Putamen (tissue), 1 donor: ENCODE measurements at regions not wholly inside any gene's neighbourhood (a gene's known extent, or its start where the extent isn't known, plus 50 kb on each side); places are given as distances from the start of the nearest gene placed in this dataset.
"Not testable (repeated sequence)": the region's sequence is repeated elsewhere in the genome, so short reads cannot be mapped to it uniquely, and the experiment has no call there.

ENCODE experiments used
- DNase-seq: peaks from one replicate; pipeline ENCODE4 v3.0.0-alpha.2; 2016; ENCODE audit warnings: low spot score

DNA sequence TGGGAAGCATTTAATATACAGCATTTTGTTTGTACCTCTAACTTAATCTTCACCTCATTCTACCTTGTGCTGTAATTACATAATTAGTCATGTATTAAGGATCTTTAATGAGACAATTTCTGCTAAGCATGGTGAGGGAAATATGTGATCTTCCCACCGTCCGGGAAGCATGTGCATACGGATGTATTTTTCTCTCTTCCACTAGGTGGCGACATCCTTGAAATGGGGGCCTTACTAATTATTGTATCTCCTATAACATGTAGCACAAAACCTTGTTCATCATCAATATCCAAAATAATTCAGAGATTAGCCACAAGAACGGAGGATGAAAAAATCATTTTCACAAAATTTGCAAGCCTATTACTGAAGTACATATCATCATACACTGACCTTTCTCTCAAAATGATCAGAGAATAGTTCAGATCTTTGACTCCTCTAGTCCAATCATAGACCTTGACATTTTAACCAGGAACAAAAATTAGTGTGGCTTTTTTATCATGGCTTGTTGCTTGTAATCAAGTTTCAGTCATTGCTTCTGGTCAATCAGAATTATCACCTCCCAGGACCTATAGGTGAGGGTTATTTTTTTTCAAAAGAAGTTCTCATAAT lies 148.9 kb upstream of the GBE1 start:
- no peak for DNase-seq

DNA sequence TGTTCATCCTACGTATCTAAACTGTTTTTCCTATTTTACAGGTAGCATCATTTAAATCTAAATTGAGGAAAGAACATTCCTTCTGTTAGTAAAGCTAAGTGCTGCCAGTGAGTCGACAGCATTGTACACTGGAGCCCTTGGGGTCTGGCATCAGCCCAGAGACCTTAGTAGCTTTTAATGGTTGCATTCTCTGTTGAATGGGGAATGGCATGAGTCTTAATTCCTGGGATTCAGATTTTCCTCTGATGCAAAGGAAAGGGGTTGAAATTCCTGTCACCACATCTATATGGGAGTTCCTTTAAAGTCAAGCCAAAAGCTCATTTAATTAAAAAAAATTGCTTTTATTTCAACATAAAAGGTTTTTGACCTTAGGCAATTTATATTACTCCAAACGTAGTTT lies 148.4 kb upstream of the GBE1 start:
- DNase-seq = no peak

DNA sequence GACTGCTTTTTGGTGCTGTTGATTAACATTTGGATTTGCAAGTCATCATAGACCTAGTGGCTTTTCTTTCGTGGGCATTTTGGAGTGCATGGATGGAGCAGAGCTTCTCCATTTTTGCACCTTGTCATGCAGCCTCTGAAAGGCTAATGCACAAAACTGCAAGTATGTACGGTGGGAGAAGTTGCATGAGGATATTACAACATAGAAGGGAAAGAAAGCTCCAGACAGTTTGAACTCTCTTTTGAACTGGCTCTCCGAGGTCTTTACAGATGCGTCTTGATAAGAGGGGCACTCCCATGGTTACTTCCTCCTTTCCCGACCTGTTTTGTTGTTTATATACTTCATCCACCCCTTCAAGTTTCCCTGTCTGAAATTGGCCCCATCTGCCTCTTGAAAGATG lies 147.1 kb upstream of the GBE1 start:
- DNase-seq = no peak

DNA sequence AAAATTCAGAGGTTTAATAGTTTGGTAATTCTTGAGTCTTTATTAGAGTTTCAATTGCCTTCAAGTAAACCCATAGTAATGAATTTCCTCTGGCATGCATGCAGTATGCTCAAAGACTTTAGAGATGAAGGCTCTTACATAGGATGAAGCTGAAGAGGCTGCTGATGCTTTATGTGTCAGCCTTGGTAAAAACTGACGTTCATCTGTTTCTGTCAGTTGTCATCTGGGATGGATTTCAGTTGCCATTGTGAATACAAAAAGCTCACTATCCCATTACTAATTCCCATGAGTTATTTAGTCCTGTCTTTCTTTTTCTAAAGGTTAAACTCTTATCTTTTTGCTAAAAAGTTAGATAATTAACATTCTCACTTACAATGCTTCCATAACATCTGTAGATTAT lies 136.9 kb upstream of the GBE1 start:
- no peak for DNase-seq

DNA sequence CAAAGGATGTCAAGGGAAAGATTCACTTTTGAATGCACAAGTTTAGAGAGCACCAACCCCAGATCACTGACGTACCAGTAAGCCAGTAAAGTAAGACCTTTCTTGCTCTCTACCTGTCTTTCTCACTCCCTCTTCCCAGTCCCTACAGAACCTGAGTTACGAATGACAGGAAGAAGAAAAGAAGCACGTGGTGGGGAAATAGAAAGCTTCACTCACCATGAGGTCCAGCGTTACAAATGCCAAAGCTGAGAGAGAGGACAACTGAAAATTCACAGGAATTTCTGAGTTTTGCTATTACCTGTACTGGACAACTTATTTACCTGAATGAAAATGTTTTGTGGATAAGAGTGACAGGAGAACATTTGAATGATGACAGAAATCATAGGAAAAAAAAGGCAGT lies 133.2 kb upstream of the GBE1 start:
- DNase-seq = no peak

DNA sequence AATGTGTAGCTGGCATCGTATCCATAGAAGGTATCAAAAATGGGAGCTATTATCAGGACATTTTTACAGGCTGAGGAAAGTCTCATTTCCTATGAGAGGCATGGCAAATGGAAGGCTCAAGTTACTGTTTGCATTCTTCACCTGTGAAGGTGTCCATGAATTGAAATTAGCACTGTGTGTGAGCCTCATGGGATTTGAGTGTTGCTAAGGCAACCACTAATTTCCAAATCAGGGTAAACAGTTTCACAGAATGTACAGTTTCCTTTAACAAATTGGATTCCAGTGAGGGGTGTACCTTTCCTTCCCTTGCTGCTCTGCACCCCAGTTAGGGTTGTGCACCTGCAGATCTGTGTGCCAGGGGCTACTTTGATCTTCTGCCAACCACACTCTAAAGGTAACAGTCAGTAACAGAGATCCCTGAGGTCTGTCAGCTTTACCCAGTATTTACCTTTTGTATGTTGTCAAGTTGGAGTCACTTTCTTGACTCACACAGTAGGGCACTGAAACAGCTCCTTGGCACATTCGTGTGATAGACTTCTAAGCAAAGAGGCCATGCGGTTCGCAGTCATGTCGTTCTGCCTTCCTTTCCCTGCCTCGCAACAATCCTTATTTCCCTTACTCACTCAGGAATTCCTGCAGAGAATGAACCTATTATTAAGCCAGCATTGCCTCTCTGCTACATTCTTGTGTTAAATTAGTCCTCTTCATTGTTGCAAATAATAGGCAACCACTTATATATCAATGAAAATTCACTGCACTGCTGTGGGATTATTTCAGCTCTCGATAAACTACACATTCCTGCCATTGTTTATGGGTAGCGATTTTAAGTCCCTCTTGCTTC lies 129.8 kb upstream of the GBE1 start:
- DNase-seq = no peak

DNA sequence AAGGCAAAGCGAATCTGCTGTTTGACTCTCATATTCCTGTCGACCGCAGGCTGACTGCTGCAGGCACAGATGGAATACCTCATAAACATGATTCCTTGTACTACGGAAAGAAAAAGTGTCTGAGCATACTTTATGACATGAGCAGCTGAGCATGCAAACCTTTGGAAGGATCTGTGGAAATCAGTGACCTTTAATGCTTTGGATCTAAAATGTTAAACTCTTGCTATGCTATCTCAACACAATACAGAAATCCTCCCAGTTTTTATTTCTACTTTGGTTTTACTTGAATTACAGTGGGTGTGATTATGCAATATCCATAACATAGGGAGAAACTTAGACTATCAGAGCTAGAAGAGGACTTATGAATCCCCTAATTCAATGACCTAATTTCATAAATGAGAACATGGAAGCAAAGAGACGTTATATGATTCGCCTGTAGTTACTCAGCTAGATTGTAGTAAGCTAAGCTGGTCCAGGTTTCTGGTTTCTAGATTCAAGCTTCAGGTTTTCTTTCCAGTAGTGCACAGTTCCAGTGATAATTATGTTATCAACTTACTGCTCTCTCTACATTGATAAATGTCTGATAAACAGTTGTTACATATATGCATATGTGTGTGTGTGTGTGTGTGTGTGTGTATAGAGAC lies 127.6 kb upstream of the GBE1 start:
- no peak for DNase-seq

DNA sequence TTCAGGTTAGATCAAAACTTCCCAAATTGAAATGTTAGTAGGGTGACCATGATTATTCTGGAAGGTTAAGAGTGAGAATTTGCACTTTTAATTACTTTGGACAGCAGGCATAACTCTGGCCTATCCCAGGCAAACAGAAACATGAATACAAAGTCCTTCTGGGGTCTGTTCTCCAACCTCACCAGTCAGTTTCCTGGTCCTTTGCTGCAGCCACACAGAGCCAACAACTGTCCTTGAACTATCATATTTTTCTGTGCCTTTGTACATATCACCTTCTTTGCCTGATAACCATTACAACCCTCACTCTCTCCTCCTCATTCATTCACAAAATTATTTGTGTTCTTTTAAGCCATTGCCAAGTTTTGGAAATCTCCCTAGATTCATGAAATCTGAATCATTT lies 126.0 kb upstream of the GBE1 start:
- no peak for DNase-seq

DNA sequence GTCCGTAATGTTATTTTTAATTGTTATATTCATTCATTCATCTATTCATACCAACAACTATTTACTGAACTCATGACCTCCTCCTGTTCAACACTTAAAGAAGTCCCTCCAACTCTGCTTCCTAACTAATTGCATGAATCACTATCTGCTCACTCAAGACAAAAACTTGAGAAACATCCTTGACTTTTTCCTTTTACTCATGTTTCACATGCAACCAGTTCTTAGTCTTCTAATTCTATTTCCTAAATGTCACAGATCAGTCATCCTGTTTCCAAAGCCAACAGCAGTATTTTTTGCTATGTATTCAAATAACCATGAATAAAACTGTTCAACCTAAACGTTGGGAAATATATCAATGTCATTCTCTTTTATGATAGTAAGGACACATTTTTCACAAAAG lies 124.6 kb upstream of the GBE1 start:
- no peak for DNase-seq

DNA sequence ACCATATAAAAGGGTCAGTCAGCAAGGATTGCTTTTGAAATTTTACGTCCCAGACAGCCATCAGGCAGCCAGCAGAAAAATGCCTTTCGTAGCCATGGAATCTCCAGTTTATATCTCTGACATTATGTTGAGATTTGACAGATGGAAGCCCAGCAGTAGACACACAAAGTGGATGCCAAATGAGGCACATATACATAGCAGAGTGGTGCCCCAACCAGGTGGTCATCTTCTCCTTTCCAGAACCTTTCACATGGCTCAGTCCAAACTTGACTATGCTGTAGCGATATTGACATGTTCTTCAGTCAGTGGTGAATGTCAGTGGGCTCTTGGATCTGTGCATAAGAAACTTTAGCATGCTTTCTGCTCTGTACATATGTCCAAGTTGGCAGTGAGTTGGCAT lies 123.3 kb upstream of the GBE1 start:
- DNase-seq = no peak

DNA sequence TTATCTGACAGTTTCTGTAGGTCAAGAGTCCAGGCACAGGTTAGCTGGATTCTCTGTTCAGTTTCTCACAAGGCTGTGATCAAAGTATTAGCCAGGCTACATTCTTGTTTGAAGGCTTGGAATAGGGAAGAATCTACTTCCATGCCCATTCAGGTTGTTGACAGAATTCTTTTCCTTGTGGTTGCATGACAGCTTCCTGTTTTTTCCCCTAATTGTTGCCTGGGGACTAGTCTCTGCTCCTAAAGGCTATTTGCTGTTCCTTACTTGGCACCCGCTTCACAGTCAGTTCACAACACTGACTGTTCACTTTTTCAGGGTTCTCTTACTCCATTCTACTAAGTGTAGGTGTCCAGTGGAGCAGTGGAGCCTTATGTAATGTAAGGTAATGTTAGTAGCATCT lies 115.4 kb upstream of the GBE1 start:
- no peak for DNase-seq

DNA sequence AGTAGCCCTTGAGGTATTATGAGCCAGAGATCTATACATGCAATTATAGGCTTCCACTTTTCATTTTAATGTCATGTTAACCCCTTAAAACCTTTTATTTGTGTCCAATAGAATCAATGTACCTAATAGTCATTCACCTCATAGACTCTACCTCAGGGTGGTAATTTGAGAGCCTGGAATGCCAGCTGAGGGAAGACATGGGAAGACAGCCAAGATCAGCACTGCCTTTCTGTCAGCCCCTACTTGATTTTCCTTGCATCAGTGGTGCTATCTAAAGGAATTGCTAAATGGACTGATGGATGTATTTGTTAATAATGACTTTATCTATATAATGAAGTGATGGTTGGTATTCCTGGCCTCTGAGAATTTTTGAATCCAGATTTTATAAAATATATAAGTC lies 113.3 kb upstream of the GBE1 start:
- DNase-seq = no peak

DNA sequence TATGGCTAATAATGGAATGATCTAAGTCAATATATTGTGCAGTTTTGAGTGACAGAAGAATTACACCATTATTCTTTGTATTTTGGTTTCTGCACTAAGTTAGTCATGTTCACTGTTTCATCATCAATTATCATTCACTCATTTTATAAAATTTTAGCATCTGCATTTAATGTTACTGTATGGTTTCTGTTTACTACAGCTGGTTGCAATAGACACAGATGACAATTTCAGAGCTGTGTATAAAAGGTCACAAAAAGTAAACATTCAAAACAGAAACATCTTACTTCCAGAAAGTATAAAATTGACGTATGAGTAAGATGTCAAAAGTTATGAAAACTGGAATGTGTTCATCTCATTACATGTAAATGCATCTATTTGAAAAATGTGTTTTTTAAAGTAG lies 111.1 kb upstream of the GBE1 start:
- no peak for DNase-seq

DNA sequence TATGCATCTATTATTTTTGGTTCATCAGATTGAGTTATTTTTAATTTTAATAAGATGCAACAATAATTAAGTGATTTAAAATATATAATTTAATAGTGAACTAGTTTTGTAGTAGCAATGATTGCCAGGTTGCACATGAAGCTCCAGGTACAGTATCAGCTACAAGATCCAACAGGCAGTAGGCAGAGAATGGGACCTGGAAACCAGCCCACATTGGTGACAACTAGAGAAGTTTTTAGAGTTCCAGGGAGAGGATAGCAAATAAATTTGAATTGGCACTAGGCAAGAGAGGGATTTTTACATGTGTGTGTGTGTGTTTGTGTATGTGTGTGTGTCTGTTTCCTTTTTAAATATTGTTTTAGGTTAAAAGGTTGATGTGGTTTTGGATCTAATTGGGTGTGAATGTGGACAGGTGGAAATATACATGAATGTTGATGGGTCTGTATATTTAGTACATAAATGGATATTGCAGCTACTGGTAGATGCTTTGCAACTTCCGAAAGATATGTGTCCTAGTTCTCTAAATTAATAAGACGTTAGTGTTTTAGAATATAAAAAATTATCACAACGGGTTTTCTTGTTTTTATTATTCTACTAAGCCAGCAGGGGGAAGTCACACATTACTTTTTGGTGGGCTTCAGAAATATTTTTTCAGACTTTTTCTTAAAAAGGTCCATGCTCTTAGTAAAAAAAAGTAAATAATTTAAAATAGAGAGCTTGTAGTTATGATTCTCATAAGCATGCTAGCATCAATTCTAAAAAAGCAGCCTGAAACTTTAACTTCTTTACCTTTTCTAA lies 110.1 kb upstream of the GBE1 start:
- no peak for DNase-seq

DNA sequence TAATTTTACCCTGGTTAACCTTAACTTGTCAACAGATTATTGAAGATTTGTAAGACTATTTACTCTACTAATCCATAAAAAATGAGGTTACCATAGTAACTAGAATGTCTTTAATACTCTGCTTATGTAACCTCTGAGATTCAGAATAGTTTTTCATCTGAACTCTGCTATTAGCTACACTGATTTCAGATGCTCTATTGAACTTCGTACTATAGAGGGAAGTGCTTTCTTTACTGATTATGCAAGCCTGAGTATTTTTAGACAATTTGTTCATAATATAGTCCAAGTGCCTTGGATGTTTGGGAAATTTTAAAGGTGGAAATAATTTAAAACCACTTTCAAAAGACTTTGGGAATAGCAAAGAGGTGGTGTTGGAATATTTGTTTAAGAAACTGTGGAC lies 107.9 kb upstream of the GBE1 start:
- DNase-seq = peak; percentile 10

DNA sequence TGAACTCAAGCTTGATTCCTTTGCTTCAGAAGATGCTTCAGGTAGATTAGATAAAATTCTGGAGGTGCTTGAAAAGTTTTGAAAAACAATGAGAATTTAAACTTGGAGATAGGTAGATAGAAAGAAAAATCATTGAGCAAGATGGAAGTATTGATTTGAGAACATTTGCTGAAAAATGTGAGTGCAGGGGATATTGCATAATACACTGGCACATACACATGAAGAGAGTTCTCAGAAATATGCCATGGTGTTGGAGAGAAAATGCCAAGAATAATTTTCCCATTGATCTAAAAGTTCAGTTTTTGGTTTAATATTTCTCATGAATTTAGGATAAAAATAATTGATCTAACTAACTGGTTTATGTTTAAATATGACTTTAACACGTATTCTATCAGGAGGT lies 107.2 kb upstream of the GBE1 start:
- no peak for DNase-seq

DNA sequence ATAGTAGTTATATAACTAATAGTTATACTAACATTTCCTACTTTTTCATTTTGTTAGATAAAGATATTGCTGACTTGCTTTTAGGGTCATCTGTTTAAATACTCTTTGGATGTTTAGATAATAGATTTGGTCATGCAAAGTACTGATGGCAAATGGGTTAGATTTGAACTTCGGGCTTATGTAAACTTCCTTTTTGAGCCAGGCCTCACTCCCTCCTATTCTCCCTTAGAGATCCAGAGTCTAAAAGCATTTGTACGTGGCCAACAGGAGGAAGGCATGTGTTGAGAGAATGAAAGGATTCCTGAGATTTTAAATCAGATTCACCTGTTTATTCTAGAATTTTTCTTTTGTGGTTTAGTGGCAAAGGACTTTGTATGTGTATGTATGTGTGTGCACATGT lies 106.4 kb upstream of the GBE1 start:
- no peak for DNase-seq

DNA sequence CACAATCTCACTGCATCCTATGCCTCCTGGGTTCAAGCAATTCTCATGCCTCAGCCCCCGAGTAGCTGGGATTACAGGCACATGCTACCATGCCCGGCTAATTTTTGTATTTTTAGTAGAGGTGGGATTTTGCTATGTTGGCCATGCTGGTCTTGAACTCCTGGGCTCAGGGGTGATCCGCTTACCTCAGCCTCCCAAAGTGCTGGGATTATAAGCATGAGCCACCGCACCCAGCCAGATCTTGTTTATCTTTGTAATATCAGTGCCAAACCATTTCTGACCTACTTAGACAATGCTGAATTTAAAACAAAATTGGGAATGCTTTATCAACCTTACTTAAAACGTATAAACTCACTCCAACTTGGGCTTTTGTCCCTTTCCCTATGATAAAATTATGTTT lies 103.7 kb upstream of the GBE1 start:
- DNase-seq = not testable (repeated sequence)

DNA sequence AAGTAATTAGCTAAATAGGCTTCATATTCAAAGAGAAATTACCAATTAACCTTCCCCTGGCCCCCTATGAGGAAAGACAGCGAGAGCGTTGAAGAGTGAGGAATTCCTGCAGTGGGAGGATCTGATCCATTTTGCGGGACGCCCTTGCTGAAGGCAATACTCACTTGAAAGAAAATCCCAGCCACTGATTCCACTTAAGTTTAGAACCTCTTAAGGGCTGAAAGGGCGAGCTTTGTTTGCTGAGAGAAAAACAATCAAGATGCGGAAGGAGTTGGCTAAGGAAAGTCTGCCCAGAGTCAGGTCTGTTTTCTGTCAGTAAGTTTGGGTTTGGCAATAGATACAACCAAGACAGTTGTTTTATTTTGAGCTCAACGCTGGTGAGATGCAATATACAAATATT lies 102.8 kb upstream of the GBE1 start:
- no peak for DNase-seq

DNA sequence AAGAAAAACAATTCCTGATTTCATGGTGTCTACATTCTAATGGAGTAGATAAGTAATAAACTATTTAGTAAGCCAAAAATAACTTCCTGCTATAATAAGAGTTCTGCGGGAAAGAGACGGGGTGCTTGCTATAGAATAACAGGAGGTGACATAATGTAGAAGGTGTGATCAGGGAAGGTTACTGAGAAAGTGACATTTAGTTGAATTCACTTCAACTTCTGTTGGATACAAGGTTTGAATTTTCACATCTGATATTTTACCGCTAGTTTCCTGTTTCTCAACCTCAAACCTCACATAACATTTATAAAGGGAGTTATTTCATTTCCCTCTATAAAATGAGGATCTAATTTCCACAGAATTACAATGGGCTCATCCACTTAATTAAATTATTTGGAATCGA lies 102.3 kb upstream of the GBE1 start:
- DNase-seq = no peak

DNA sequence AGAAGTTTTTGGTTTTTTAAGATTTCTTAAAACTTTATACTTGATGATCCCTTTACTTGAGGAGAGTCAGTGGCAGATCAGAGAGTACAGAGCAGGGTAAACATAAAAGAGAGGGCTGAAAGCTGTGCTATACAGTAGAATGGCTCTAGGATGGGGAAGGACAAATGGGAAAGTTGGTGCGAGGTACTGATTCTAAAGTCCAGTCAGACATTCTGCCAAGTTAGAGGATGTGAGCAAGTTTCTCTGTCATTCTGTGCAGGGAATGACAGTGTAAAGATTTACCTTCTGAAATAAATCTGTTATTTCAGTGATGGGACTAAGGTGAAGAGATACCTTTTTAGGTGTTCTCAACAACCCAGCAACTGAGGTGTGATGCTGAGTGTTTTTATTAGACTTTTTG lies 100.1 kb upstream of the GBE1 start:
- DNase-seq = no peak

DNA sequence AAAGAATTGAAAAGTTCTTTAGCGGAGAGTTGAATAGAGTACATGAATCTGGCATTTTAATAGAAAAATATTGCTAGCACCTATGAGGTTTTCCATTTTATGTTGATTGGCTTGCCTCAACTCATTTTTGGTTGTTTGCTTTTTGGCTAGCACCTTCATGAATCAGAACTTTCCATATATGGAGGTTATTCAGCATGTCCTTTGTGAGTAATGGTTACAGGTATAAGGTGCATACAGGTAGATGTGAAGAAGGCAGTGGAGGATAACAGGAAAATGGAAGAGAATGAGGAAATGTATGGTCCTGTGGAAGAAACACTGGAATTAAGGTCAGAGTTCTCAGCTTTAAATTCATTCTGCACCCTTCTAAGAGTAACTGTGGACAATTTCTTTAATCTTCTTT lies 98.1 kb upstream of the GBE1 start:
- DNase-seq = no peak

DNA sequence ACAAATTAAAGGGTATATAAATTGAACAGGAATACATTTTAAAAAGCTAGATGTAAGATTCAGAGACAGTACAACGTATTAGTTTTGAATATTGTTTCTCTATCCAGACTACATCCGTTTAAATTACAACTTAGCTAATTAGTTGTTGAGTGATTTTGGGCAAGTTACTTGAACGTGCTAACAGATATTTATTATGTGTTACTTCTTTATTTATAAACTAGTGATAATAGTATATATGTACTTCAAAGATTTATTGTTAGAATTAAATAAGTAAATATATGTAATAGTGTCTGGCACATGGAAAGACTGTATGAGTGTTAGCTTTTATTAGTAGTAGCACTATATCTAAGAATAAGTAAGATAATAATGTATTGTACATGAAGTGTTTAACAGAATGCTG lies 92.0 kb upstream of the GBE1 start:
- no peak for DNase-seq
